WTC11 (cell line): ENCODE measurements at regions not wholly inside any gene's neighbourhood (a gene's known extent, or its start where the extent isn't known, plus 50 kb on each side); places are given as distances from the start of the nearest gene placed in this dataset.

Source experiments
- ATAC-seq: fragments of 200-7000 bp; cut with Tn5 transposase; 2 replicates; pipeline ENCODE4 v1.10.0; 2021; ENCODE audit warnings: mild to moderate bottlenecking, moderate library complexity
- CTCF ChIA-PET: fragments of 300-600 bp; sonication (Branson Sonifier 250); formaldehyde crosslinking; loops from one replicate; lab custom pipeline; 2021; ENCODE audit warnings: antibody characterized with exemption; lab: Charles Lee
- POLR2A ChIA-PET: fragments of 350-600 bp; sonication (Branson Sonifier 250); formaldehyde crosslinking; loops from one replicate; lab custom pipeline; 2021; ENCODE audit warnings: antibody characterized with exemption; lab: Charles Lee
- DNase-seq: peaks from one replicate; pipeline ENCODE4 v3.0.0; 2021; ENCODE audit warnings: low spot score
- H3K27ac Mint-ChIP-seq: 2 replicates; pipeline ENCODE4 v1.8.0; 2021; ENCODE audit warnings: mixed read lengths
- H3K27me3 Mint-ChIP-seq: 2 replicates; pipeline ENCODE4 v1.8.0; 2021; ENCODE audit warnings: low read depth, mild to moderate bottlenecking, moderate library complexity, mixed read lengths
- H3K36me3 Mint-ChIP-seq: 2 replicates; pipeline ENCODE4 v1.8.0; 2021; ENCODE audit warnings: mixed read lengths
- H3K4me1 Mint-ChIP-seq: 2 replicates; pipeline ENCODE4 v1.8.0; 2022; ENCODE audit warnings: mixed read lengths
- H3K4me3 Mint-ChIP-seq: 2 replicates; pipeline ENCODE4 v1.8.0; 2021; ENCODE audit warnings: mild to moderate bottlenecking, moderate library complexity, mixed read lengths
- H3K9me3 Mint-ChIP-seq: 2 replicates; pipeline ENCODE4 v1.8.0; 2021; ENCODE audit warnings: mixed read lengths
- ATF2 ChIP-seq: sonication (generic); formaldehyde crosslinking; IDR thresholded peaks from 2 replicates; pipeline ENCODE4 v1.8.1; 2022; ENCODE audit warnings: low read depth, missing genetic modification reagents, borderline replicate concordance
- ATF6 ChIP-seq: sonication (generic); formaldehyde crosslinking; IDR thresholded peaks from 2 replicates; pipeline ENCODE4 v1.8.1; 2023; ENCODE audit warnings: mild to moderate bottlenecking, missing genetic modification reagents
- CBFB ChIP-seq: sonication (generic); formaldehyde crosslinking; IDR thresholded peaks from 2 replicates; pipeline ENCODE4 v1.8.1; 2022; ENCODE audit warnings: mild to moderate bottlenecking, low read depth, missing genetic modification reagents
- E2F1 ChIP-seq: sonication (generic); formaldehyde crosslinking; IDR thresholded peaks from 2 replicates; pipeline ENCODE4 v1.8.0; 2022; ENCODE audit warnings: mild to moderate bottlenecking, missing genetic modification reagents
- E2F4 ChIP-seq: sonication (generic); formaldehyde crosslinking; IDR thresholded peaks from 2 replicates; pipeline ENCODE4 v1.8.1; 2022; ENCODE audit warnings: low read depth, mild to moderate bottlenecking, moderate library complexity, missing genetic modification reagents, borderline replicate concordance
- ERG ChIP-seq: fragments of 250-450 bp; sonication (Bioruptor Pico); IDR thresholded peaks from 2 replicates; pipeline ENCODE4 v1.8.0; 2021; ENCODE audit warnings: mild to moderate bottlenecking
- FOXJ3 ChIP-seq: sonication (generic); formaldehyde crosslinking; IDR thresholded peaks from 2 replicates; pipeline ENCODE4 v1.9.0; 2021; ENCODE audit warnings: missing genetic modification reagents, mild to moderate bottlenecking, borderline replicate concordance
- GABPB1 ChIP-seq: sonication (generic); formaldehyde crosslinking; IDR thresholded peaks from 2 replicates; pipeline ENCODE4 v1.8.1; 2023; ENCODE audit warnings: mild to moderate bottlenecking, missing genetic modification reagents
- HMGXB4 ChIP-seq: sonication (generic); formaldehyde crosslinking; IDR thresholded peaks from 2 replicates; pipeline ENCODE4 v1.8.1; 2023; ENCODE audit warnings: mild to moderate bottlenecking, moderate library complexity, missing genetic modification reagents
- MYBL2 ChIP-seq: sonication (generic); formaldehyde crosslinking; IDR thresholded peaks from 2 replicates; pipeline ENCODE4 v1.8.1; 2023; ENCODE audit warnings: mild to moderate bottlenecking, moderate library complexity, missing genetic modification reagents
- NFE2L1 ChIP-seq: sonication (generic); formaldehyde crosslinking; IDR thresholded peaks from 2 replicates; pipeline ENCODE4 v1.8.1; 2023; ENCODE audit warnings: missing genetic modification reagents
- NR2C2 ChIP-seq: sonication (generic); formaldehyde crosslinking; IDR thresholded peaks from 2 replicates; pipeline ENCODE4 v1.8.0; 2022; ENCODE audit warnings: mild to moderate bottlenecking, missing genetic modification reagents
- NR3C1 ChIP-seq: sonication (generic); formaldehyde crosslinking; conservative IDR thresholded peaks from 2 replicates; pipeline ENCODE4 v1.8.1; 2023; ENCODE audit warnings: low read depth, mild to moderate bottlenecking, missing genetic modification reagents
- TCF7 ChIP-seq: sonication (generic); formaldehyde crosslinking; IDR thresholded peaks from 2 replicates; pipeline ENCODE4 v1.8.0; 2022; ENCODE audit warnings: mild to moderate bottlenecking, low read depth, missing genetic modification reagents, moderate library complexity
- ZNF219 ChIP-seq: sonication (generic); formaldehyde crosslinking; IDR thresholded peaks from 2 replicates; pipeline ENCODE4 v1.8.0; 2023; ENCODE audit warnings: missing genetic modification reagents, mild to moderate bottlenecking, borderline replicate concordance
- ZNF317 ChIP-seq: sonication (generic); formaldehyde crosslinking; IDR thresholded peaks from 2 replicates; pipeline ENCODE4 v1.8.1; 2023; ENCODE audit warnings: low read depth, mild to moderate bottlenecking, moderate library complexity, missing genetic modification reagents, borderline replicate concordance
- ZNF532 ChIP-seq: fragments of 250-450 bp; sonication (Bioruptor Pico); IDR thresholded peaks from 2 replicates; pipeline ENCODE4 v1.9.0; 2021; ENCODE audit warnings: mild to moderate bottlenecking, borderline replicate concordance

DNA sequence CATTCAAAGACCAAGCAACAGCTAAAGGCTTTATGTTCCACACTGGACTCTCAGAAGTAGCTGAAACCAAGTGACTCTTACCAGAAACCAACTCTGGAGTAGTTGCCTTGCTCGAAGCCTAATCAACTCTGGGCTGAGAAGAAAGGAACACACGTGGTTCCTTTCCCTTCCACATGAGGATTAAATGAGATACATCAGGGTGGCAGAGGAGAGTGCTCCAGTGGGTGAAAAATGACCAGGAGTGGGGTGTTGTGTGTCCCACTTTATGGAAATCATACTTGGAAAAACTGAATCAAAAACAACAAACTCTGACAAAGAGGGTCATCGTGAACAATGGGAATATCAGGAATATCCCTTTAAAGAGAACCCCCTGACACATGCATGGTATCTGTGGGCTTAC lies 234.2 kb upstream of the ASIC2 start:
- Mint-ChIP-seq H3K36me3 (peaks cover 6% of the 10 kb centered on the region; the same call in 1 of the 2 replicates), H3K4me1 (peaks cover 12% of the 10 kb centered on the region), H3K27ac (no peak overlapping the region)
- CTCF ChIA-PET = no interaction called here
- no peak for ATAC-seq
- TF ChIP-seq GABPB1 (CRISPR knock-in tag) = no peak
- no peak for TF ChIP-seq HMGXB4 (CRISPR knock-in tag)
- no peak for TF ChIP-seq ERG (CRISPR knock-in tag)
- no peak for TF ChIP-seq E2F1
- no peak for TF ChIP-seq NFE2L1 (CRISPR knock-in tag)
- no peak for TF ChIP-seq ATF6 (CRISPR knock-in tag)
- TF ChIP-seq ZNF219 (CRISPR knock-in tag) = no peak
- no peak for TF ChIP-seq FOXJ3 (CRISPR knock-in tag)
- TF ChIP-seq MYBL2 (CRISPR knock-in tag) = no peak
- TF ChIP-seq ATF2 (CRISPR knock-in tag) = no peak
- TF ChIP-seq TCF7 = no peak
- TF ChIP-seq, all 79 proteins: peak for 0
- Mint-ChIP-seq H3K4me3 (no peak overlapping the region), H3K9me3 (peaks cover 14% of the 10 kb centered on the region), H3K27me3 (peaks cover 3% of the 10 kb centered on the region; the same call in 1 of the 2 replicates)
- no peak for DNase-seq
- POLR2A ChIA-PET = no interaction called here

GRCh38 chr17:33528846-33529245 lies 235.8 kb upstream of the ASIC2 start:
- POLR2A ChIA-PET = no interaction called here
- Mint-ChIP-seq H3K9me3 (peaks cover 14% of the 10 kb centered on the region), H3K36me3 (peaks cover 6% of the 10 kb centered on the region; the same call in 1 of the 2 replicates), H3K27ac (no peak overlapping the region), H3K4me1 (peaks cover 12% of the 10 kb centered on the region), H3K4me3 (no peak overlapping the region), H3K27me3 (peaks cover 3% of the 10 kb centered on the region; the same call in 1 of the 2 replicates)
- TF ChIP-seq E2F4 (CRISPR knock-in tag) (no peak), NR3C1 (CRISPR knock-in tag) (no peak), ZNF317 (CRISPR knock-in tag) (no peak), ZNF532 (CRISPR knock-in tag) (no peak), CBFB (no peak), NR2C2 (CRISPR knock-in tag) (no peak)
- ATAC-seq (no peak), DNase-seq (no peak)
- CTCF ChIA-PET = interaction anchor here (1.5 kb wide), 1 partner anchor 10 kb away, joined by 5 read pairs; no protein-coding TSS in a partner anchor
